GM13977 (cell line): ENCODE measurements at regions not wholly inside any gene's neighbourhood (a gene's known extent, or its start where the extent isn't known, plus 50 kb on each side); places are given as distances from the start of the nearest gene placed in this dataset.

Source experiments
- DNase-seq: peaks from one replicate; pipeline ENCODE4 v3.0.0; 2012; ENCODE audit warnings: low spot score
- in situ Hi-C: fragments of 300-500 bp; cut with MboI; formaldehyde crosslinking; loops from one replicate; pipeline ENCODE4 v1.12.0; 2022; ENCODE audit warnings: low sequenced_read_pairs, low pct_unique_long_range_greater_than_20kb, mixed read lengths, inconsistent platforms; ENCODE audit not compliant: unreplicated experiment
- TF ChIP-seq, protein P1 (sequence below): IDR thresholded peaks from 2 replicates; pipeline ENCODE4 v1.5.1; 2012; ENCODE audit warnings: mild to moderate bottlenecking, control low read depth; ENCODE audit not compliant: insufficient read depth; ENCODE audit errors: extremely low read depth, missing control alignments

DNA sequence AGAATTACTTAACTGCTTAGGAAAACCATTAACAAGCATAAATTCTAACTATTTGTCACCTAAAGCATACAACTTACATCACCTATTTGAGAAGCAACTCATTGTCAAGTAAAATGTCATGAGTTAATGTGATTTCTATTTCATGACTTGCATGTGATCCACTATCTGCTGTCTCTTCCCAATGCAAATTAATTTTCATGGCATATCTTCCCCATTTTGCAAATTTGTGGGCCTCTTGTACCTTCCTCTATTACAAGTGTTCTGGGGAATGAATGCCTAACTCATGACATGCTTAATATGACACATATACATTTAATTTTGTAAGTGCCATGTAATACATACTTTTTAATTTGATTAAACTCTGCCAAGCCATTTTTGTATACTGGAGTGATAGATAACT, 81.1 kb upstream of the EDNRB start:
- in situ Hi-C loops, result no loop called here
- TF ChIP-seq, protein P1, sequence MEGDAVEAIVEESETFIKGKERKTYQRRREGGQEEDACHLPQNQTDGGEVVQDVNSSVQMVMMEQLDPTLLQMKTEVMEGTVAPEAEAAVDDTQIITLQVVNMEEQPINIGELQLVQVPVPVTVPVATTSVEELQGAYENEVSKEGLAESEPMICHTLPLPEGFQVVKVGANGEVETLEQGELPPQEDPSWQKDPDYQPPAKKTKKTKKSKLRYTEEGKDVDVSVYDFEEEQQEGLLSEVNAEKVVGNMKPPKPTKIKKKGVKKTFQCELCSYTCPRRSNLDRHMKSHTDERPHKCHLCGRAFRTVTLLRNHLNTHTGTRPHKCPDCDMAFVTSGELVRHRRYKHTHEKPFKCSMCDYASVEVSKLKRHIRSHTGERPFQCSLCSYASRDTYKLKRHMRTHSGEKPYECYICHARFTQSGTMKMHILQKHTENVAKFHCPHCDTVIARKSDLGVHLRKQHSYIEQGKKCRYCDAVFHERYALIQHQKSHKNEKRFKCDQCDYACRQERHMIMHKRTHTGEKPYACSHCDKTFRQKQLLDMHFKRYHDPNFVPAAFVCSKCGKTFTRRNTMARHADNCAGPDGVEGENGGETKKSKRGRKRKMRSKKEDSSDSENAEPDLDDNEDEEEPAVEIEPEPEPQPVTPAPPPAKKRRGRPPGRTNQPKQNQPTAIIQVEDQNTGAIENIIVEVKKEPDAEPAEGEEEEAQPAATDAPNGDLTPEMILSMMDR, result no peak
- DNase-seq, result no peak

DNA sequence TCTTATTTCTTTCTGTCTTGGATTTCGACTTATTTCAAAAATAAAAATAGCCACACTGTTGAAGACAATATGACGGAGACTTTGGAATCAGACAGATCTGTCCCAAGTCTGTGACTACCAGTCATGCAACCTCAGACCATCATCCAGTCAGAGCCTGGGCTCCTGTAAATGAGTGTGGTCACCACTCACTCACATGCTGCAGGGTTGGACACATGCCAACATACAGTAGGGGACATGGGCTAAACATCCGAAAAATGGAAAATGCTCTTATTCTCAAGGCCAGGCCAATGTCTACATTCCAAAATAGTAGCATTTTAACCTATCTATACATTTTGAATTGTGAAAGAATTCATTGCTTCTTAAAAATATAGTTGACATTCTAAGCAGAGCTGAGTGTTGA, 75.5 kb upstream of the EDNRB start:
- TF ChIP-seq, protein P1, result no peak
- in situ Hi-C loops, result no loop called here
- DNase-seq, result no peak

DNA sequence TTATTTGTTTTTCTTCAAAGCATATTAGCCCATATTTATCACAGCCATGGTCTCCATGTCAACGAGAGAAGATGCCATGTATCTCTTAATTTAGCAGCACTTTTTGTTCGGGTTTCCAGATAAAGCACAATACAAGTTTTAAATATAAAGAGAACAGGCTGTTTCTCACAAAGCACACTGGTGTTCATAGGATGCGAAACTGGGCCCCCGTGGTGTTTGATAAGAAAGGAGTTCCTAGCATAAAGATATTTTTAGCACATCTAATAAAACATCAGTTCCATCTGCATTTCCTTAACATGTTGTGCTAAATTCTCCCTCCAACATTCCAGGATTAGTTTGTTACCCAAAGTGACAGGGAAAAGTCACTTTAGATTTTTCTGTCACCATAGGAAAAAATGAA, 72.4 kb upstream of the EDNRB start:
- DNase-seq, result no peak

DNA sequence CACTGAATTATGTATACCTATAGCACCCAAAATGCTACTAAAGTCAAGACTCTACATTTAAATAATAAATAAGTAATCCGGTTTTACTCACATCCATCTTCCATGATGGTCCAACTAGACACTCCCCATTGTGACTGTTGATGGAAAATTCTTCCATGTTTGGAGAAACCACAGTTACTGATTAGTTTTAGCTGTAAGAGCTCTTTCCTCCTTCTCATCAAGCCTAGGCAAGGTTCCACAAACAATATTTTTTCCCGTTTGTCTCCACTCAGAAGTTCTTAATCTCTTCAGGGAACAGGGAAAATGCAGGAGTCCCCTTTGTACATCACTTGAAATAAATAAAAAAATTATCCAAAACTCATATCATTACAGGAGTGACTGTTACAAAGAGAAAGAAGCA, 70.7 kb upstream of the EDNRB start:
- TF ChIP-seq, protein P1, result no peak
- in situ Hi-C loops, result no loop called here
- DNase-seq, result no peak

More for the DNA sequence above, 72.4 kb upstream of the EDNRB start:
- in situ Hi-C loops, result no loop called here
- TF ChIP-seq, protein P1, result no peak

DNA sequence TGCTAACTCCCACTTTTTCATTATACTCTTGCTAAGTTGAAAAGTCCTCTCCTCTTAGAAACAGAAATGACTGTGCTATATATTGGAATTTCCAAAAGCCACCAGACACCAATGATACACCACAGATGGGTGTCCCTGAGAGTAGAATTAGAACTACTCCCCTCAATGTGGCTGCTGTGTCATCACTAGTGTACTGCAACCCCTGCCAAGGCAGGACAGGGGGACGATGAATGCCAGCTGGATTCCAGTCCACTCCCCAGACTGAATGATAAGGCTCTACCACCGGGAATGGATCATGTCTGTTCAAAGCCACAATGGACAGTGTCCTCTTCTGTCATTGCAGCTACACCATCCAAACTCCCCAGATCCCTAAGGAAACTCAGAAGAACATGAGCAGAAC, 69.7 kb upstream of the EDNRB start:
- in situ Hi-C loops, result no loop called here
- no peak for DNase-seq
- TF ChIP-seq, protein P1, result no peak

DNA sequence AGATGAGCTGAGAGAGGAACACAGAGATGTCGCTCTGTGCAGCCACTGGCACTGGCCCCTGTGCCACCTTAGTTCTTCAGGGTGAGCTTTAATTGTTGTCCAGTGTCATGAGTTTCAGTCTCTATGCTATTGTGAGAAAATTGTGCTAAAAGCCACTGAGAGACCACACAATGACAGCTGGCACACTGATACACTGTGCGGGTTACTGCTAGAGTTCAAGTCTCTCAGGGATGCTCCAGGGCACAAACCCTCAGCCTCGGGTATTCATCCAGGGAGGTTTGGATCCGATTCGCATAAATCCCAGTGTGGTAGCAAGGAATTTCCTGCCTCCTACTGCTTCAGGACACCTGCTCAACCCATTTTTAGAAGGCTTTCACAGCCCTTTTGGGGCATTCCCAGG, 68.1 kb upstream of the EDNRB start:
- in situ Hi-C loops, result no loop called here
- TF ChIP-seq, protein P1, result no peak
- DNase-seq, result no peak
